ENCODE measurements at regions not wholly inside any gene's neighbourhood (a gene's known extent, or its start where the extent isn't known, plus 50 kb on each side); places are given as distances from the start of the nearest gene placed in this dataset.

DNA sequence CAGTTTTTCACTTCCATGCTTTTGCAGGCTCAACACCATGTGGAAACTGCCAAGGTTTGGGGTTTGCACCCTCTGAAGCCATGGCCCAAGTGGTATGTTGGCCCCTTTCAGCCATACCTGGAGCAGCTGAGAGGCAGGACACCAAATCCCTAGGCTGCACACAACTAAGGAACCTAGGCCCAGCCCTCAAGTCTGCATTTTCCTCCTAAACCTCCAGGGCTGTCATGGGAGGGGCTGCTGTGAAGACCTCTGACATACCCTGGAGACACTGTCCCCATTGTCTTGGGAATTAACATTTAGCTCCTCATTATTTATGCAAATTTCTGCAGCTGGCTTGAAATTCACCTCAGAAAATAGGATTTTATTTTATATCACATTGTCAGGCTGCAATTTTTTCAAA lies 856.1 kb downstream of the TECRL start:
- no peaks in the 10 kb centered on the region for H3K4me1 ChIP-seq (ENCODE audit: control insufficient read depth, insufficient read depth, low read length)
- H3K23ac ChIP-seq (ENCODE audit: low read depth, low read length): no peak overlapping the region
- ChIA-PET CTCF (no interaction called here), POLR2A (ENCODE audit: unreplicated experiment) (no interaction called here)
- no peak overlapping the region for H3K56ac ChIP-seq (ENCODE audit: extremely low read depth, insufficient read depth, low read length)
- no peak overlapping the region for H2AFZ ChIP-seq (replicated peaks; ENCODE audit: low read length, poor library complexity)
- no peak overlapping the region for H2BK20ac ChIP-seq (ENCODE audit: low read depth, low read length)
- peaks cover 5% of the 10 kb centered on the region for H3K9me3 ChIP-seq (ENCODE audit: control insufficient read depth, insufficient read depth, low read length)
- dilution Hi-C loops (cut with HindIII; ENCODE audit: low sequenced_read_pairs, unreplicated experiment): no loop called here
- H3K4ac ChIP-seq (ENCODE audit: low read depth, low read length): no peak overlapping the region
- no peak overlapping the region for H2AK5ac ChIP-seq (ENCODE audit: low read depth, low read length)
- H3K18ac ChIP-seq (ENCODE audit: low read depth, low read length): no peak overlapping the region
- H2AK9ac ChIP-seq (replicated peaks; ENCODE audit: low read depth, low read length, poor library complexity): no peak overlapping the region
- H3K27me3 ChIP-seq (ENCODE audit: control insufficient read depth, insufficient read depth, low read length): no peaks in the 10 kb centered on the region
- H2BK5ac ChIP-seq (ENCODE audit: low read depth, low read length, poor library complexity, severe bottlenecking): no peak overlapping the region
- H3K27ac ChIP-seq (ENCODE audit: insufficient read depth, low read length): no peak overlapping the region
- DNase-seq (no peak), ATAC-seq (ENCODE audit: low read depth) (no peak)
- no peaks in the 10 kb centered on the region for H3K9me1 ChIP-seq (ENCODE audit: insufficient read depth, low read length)
- H3K4me2 ChIP-seq (ENCODE audit: low read depth, low read length): no peak overlapping the region
- no peak overlapping the region for H2BK15ac ChIP-seq (ENCODE audit: low read depth, low read length)
- H3K36me3 ChIP-seq (ENCODE audit: control insufficient read depth, insufficient read depth, low read length): no peaks in the 10 kb centered on the region
- intact Hi-C loops (cut with micrococcal nuclease): no loop called here
- H4K8ac ChIP-seq (ENCODE audit: low read depth in 2 of 2, low read length in 2 of 2): no peak overlapping the region
- in situ Hi-C loops (cut with MboI; ENCODE audit: low sequenced_read_pairs): no loop called here
- H2BK120ac ChIP-seq (ENCODE audit: low read depth, low read length): no peak overlapping the region
- no peak overlapping the region for H3K4me3 ChIP-seq (ENCODE audit: insufficient read depth, low read depth, low read length)
- no peaks in the 10 kb centered on the region for H3K79me1 ChIP-seq (ENCODE audit: low read depth in 1 of 2, low read length in 2 of 2)
- no peak overlapping the region for H3K14ac ChIP-seq (replicated peaks; ENCODE audit: low read depth, low read length)
- no peaks in the 10 kb centered on the region for H4K20me1 ChIP-seq (ENCODE audit: insufficient read depth, low read length)
- no peak overlapping the region for H4K5ac ChIP-seq (ENCODE audit: low read depth, low read length)
- TF ChIP-seq MAFK (IDR thresholded peaks at IDR 0.05; ENCODE audit: low read depth, low read length) (no peak), POLR2A (IDR thresholded peaks at IDR 0.05; ENCODE audit: low read depth, low read length) (no peak), CHD1 (IDR thresholded peaks at IDR 0.05; ENCODE audit: low read depth, low read length) (no peak), RAD21 (IDR thresholded peaks at IDR 0.05; ENCODE audit: low read length) (no peak), FOS (IDR thresholded peaks at IDR 0.05; ENCODE audit: low read depth, low read length) (no peak), NFE2L2 (IDR thresholded peaks at IDR 0.05; ENCODE audit: low read depth, low read length) (no peak), CEBPB (IDR thresholded peaks at IDR 0.05; ENCODE audit: low read depth, low read length) (no peak), MXI1 (IDR thresholded peaks at IDR 0.05; ENCODE audit: borderline replicate concordance, low read depth, low read length) (no peak), RFX5 (IDR thresholded peaks at IDR 0.05; ENCODE audit: low read depth, low read length) (no peak), BHLHE40 (IDR thresholded peaks at IDR 0.05; ENCODE audit: low read depth, low read length) (no peak), RCOR1 (IDR thresholded peaks at IDR 0.05; ENCODE audit: insufficient replicate concordance, low read length) (no peak), CTCF (conservative IDR thresholded peaks at IDR 0.05; ENCODE audit: low read depth, low read length) (no peak), MAZ (IDR thresholded peaks at IDR 0.05; ENCODE audit: borderline replicate concordance, low read depth, low read length) (no peak), SMC3 (IDR thresholded peaks at IDR 0.05; ENCODE audit: low read depth, low read length) (no peak)
- TF ChIP-seq, protein P1, sequence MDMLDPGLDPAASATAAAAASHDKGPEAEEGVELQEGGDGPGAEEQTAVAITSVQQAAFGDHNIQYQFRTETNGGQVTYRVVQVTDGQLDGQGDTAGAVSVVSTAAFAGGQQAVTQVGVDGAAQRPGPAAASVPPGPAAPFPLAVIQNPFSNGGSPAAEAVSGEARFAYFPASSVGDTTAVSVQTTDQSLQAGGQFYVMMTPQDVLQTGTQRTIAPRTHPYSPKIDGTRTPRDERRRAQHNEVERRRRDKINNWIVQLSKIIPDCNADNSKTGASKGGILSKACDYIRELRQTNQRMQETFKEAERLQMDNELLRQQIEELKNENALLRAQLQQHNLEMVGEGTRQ (IDR thresholded peaks at IDR 0.05; ENCODE audit: low read depth, low read length): no peak
- TF ChIP-seq, protein P2, sequence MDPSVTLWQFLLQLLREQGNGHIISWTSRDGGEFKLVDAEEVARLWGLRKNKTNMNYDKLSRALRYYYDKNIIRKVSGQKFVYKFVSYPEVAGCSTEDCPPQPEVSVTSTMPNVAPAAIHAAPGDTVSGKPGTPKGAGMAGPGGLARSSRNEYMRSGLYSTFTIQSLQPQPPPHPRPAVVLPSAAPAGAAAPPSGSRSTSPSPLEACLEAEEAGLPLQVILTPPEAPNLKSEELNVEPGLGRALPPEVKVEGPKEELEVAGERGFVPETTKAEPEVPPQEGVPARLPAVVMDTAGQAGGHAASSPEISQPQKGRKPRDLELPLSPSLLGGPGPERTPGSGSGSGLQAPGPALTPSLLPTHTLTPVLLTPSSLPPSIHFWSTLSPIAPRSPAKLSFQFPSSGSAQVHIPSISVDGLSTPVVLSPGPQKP (IDR thresholded peaks at IDR 0.05; ENCODE audit: borderline replicate concordance, low read depth, low read length): no peak
- BruUV-seq (replicated peaks): no TSS peak
- no peak overlapping the region for H3K9ac ChIP-seq (ENCODE audit: low read depth, low read length)
- no peak overlapping the region for H4K91ac ChIP-seq (ENCODE audit: insufficient read depth, low read depth, low read length)

Measured in IMR-90 (cell line).